Hepatocyte (in vitro differentiated cells): ENCODE measurements at regions not wholly inside any gene's neighbourhood (a gene's known extent, or its start where the extent isn't known, plus 50 kb on each side); places are given as distances from the start of the nearest gene placed in this dataset.

ENCODE experiments used
- DNase-seq: peaks from one replicate; pipeline ENCODE4 v3.0.0-alpha.2; 2016; ENCODE audit warnings: low spot score
- H2AFZ ChIP-seq: fragments of 200-600 bp; sonication (generic); 2 replicates; pipeline ENCODE4 v1.6.0; 2016; ENCODE audit warnings: antibody characterized with exemption, mild to moderate bottlenecking
- H3K27ac ChIP-seq: fragments of 200-600 bp; sonication (generic); 2 replicates; pipeline ENCODE4 v1.5.1; 2016; ENCODE audit warnings: mild to moderate bottlenecking
- H3K27me3 ChIP-seq: fragments of 200-600 bp; sonication (generic); 2 replicates; pipeline ENCODE4 v1.6.1; 2016
- H3K36me3 ChIP-seq: fragments of 200-600 bp; sonication (generic); replicated peaks from 2 replicates; pipeline ENCODE4 v1.5.1; 2016; ENCODE audit warnings: low read depth; ENCODE audit not compliant: insufficient read depth
- H3K4me1 ChIP-seq: fragments of 200-600 bp; sonication (generic); 2 replicates; pipeline ENCODE4 v1.5.1; 2016; ENCODE audit warnings: mild to moderate bottlenecking, moderate library complexity; ENCODE audit not compliant: insufficient read depth
- H3K4me2 ChIP-seq: fragments of 200-600 bp; sonication (generic); 2 replicates; pipeline ENCODE4 v1.6.0; 2016
- H3K4me3 ChIP-seq: fragments of 200-600 bp; sonication (generic); 2 replicates; pipeline ENCODE4 v1.5.1; 2016; ENCODE audit warnings: mild to moderate bottlenecking
- H3K79me2 ChIP-seq: fragments of 200-600 bp; sonication (generic); 2 replicates; pipeline ENCODE4 v1.6.0; 2017; ENCODE audit warnings: mild to moderate bottlenecking
- H3K9me2 ChIP-seq: fragments of 200-600 bp; sonication (generic); replicated peaks from 2 replicates; pipeline ENCODE4 v1.6.0; 2017; ENCODE audit warnings: mild to moderate bottlenecking; ENCODE audit not compliant: insufficient read depth
- H3K9me3 ChIP-seq: fragments of 200-600 bp; sonication (generic); 2 replicates; pipeline ENCODE4 v1.5.1; 2016; ENCODE audit warnings: low read depth, mild to moderate bottlenecking
- H4K20me1 ChIP-seq: fragments of 200-600 bp; sonication (generic); 2 replicates; pipeline ENCODE4 v1.6.0; 2016; ENCODE audit warnings: mild to moderate bottlenecking; ENCODE audit not compliant: insufficient read depth, poor library complexity, severe bottlenecking
- CTCF ChIP-seq: fragments of 200-600 bp; sonication (generic); IDR thresholded peaks from 2 replicates; pipeline ENCODE4 v1.5.1; 2016; ENCODE audit warnings: antibody characterized with exemption, mild to moderate bottlenecking; ENCODE audit not compliant: poor library complexity
- EZH2 ChIP-seq: fragments of 200-600 bp; sonication (generic); IDR thresholded peaks from 2 replicates; pipeline ENCODE4 v1.6.1; 2016; ENCODE audit warnings: antibody characterized with exemption, mild to moderate bottlenecking, borderline replicate concordance
- EZH2phosphoT487 ChIP-seq: fragments of 200-600 bp; sonication (generic); IDR thresholded peaks from one replicate; pipeline ENCODE4 v1.6.1; 2018; ENCODE audit warnings: antibody characterized with exemption, mild to moderate bottlenecking, low read depth, moderate library complexity; ENCODE audit not compliant: unreplicated experiment, severe bottlenecking
- WGBS: methylation state at CpG from one replicate; pipeline ENCODE4 v1.1.6; 2016; ENCODE audit warnings: low lambda C conversion rate; ENCODE audit errors: missing lambda C conversion rate; 5-methylcytosine and 5-hydroxymethylcytosine counted together

- H3K79me2 ChIP-seq, result no peaks in the 10 kb centered on the region
- 83% methylated on average over 4 of the region's 4 CpGs for WGBS
- H3K4me3 ChIP-seq, result no peak overlapping the region
- no peaks in the 10 kb centered on the region for H3K4me1 ChIP-seq
- H3K27ac ChIP-seq, result no peak overlapping the region
- no peak overlapping the region for H2AFZ ChIP-seq
- H3K9me3 ChIP-seq, result no peaks in the 10 kb centered on the region
- H3K27me3 ChIP-seq, result no peaks in the 10 kb centered on the region
- no peaks in the 10 kb centered on the region for H4K20me1 ChIP-seq
- H3K4me2 ChIP-seq, result no peak overlapping the region
- H3K36me3 ChIP-seq, result no peaks in the 10 kb centered on the region
- DNase-seq, result no peak
- no peaks in the 10 kb centered on the region for H3K9me2 ChIP-seq
- TF ChIP-seq EZH2, result no peak
- TF ChIP-seq EZH2phosphoT487, result no peak
- no peak for TF ChIP-seq CTCF
Observed at GRCh38 chrX:22740836-22741235, 258.9 kb upstream of the DDX53 start.

GRCh38 chrX:22742174-22742573, 257.6 kb upstream of the DDX53 start:
- no peak overlapping the region for H3K27ac ChIP-seq
- WGBS, result 75% methylated on average over 1 of the region's 1 CpG

GRCh38 chrX:22746081-22746480, 253.7 kb upstream of the DDX53 start:
- Histone ChIP-seq H4K20me1 (no peaks in the 10 kb centered on the region), H3K9me2 (no peaks in the 10 kb centered on the region), H3K4me2 (no peak overlapping the region), H3K27me3 (no peaks in the 10 kb centered on the region), H3K27ac (no peak overlapping the region), H3K9me3 (no peaks in the 10 kb centered on the region), H3K4me3 (no peak overlapping the region), H3K36me3 (no peaks in the 10 kb centered on the region), H2AFZ (no peak overlapping the region), H3K79me2 (no peaks in the 10 kb centered on the region), H3K4me1 (no peaks in the 10 kb centered on the region)
- 88% methylated on average over 4 of the region's 4 CpGs for WGBS
- no peak for TF ChIP-seq CTCF
- no peak for TF ChIP-seq EZH2
- TF ChIP-seq EZH2phosphoT487, result no peak
- DNase-seq, result no peak

More at GRCh38 chrX:22742174-22742573, 257.6 kb upstream of the DDX53 start:
- Histone ChIP-seq H3K9me2 (no peaks in the 10 kb centered on the region), H3K79me2 (no peaks in the 10 kb centered on the region), H3K36me3 (no peaks in the 10 kb centered on the region), H3K27me3 (no peaks in the 10 kb centered on the region), H3K4me1 (no peaks in the 10 kb centered on the region), H2AFZ (no peak overlapping the region), H4K20me1 (no peaks in the 10 kb centered on the region), H3K9me3 (no peaks in the 10 kb centered on the region), H3K4me2 (no peak overlapping the region), H3K4me3 (no peak overlapping the region)
- no peak for DNase-seq
- no peak for TF ChIP-seq EZH2
- TF ChIP-seq EZH2phosphoT487, result no peak
- no peak for TF ChIP-seq CTCF
